ENCODE measurements at regions not wholly inside any gene's neighbourhood (a gene's known extent, or its start where the extent isn't known, plus 50 kb on each side); places are given as distances from the start of the nearest gene placed in this dataset.

DNA sequence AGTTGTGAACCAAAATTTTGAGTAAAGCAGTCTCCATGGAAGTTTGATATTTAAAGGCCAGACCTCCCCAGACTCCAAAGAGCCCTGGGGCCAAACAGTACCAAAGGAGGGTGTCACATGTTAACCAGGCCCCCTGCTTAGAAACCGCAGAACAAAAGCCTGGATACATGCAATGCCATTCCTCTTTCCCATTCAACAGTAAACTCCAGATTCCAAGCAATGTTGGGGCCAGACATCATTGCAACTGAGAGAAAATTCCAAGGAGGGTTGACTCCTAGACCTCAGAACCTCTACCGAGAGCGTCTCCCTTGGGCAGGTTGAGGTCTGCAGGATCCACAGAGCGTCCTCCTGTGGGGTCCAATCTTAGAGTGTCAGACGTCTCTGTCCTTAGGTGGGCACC is 404.4 kb upstream of the SYT4 start:
- DNase-seq (no peak), ATAC-seq (no peak)
- Histone ChIP-seq H3K36me3 (ENCODE audit: insufficient read depth in 1 of 2, low read depth in 1 of 2) (no peaks in the 10 kb centered on the region), H3K4me1 (no peaks in the 10 kb centered on the region), H3K4me3 (no peak overlapping the region), H3K9me3 (no peaks in the 10 kb centered on the region), H3K27ac (no peak overlapping the region), H3K27me3 (ENCODE audit: insufficient read depth in 3 of 3, low read length in 2 of 3) (no peaks in the 10 kb centered on the region)
- intact Hi-C loops (cut with DNase I), result no loop called here
- TF ChIP-seq, protein P1, sequence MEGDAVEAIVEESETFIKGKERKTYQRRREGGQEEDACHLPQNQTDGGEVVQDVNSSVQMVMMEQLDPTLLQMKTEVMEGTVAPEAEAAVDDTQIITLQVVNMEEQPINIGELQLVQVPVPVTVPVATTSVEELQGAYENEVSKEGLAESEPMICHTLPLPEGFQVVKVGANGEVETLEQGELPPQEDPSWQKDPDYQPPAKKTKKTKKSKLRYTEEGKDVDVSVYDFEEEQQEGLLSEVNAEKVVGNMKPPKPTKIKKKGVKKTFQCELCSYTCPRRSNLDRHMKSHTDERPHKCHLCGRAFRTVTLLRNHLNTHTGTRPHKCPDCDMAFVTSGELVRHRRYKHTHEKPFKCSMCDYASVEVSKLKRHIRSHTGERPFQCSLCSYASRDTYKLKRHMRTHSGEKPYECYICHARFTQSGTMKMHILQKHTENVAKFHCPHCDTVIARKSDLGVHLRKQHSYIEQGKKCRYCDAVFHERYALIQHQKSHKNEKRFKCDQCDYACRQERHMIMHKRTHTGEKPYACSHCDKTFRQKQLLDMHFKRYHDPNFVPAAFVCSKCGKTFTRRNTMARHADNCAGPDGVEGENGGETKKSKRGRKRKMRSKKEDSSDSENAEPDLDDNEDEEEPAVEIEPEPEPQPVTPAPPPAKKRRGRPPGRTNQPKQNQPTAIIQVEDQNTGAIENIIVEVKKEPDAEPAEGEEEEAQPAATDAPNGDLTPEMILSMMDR (IDR thresholded peaks at IDR 0.05), result no peak
- WGBS, 3 donors, result 84 to 90% (median 90%) methylated on average over 5 of the region's 5 CpGs

DNA sequence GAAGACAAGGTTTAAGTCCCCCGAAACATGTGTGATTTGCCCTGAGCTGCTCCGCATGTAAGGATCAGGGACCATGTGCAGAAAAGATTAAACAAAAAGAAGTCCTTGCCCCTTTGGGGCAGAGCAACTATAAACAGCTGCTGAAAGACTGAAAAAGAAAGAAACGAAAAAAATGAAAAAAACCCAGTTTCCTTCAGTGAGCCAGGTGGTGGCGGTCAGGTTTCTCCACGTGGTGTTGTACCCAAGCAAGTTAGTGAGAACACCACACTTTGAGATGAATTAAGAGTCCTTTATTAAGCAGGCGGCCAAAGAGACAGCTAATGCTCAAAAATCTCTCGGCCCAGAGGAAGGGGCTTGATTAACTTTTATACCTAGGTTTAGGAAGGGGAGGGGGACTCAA is 404.9 kb upstream of the SYT4 start:
- Histone ChIP-seq H3K4me1 (no peaks in the 10 kb centered on the region), H3K36me3 (ENCODE audit: insufficient read depth in 1 of 2, low read depth in 1 of 2) (no peaks in the 10 kb centered on the region), H3K27me3 (ENCODE audit: insufficient read depth in 3 of 3, low read length in 2 of 3) (no peaks in the 10 kb centered on the region), H3K9me3 (no peaks in the 10 kb centered on the region), H3K27ac (no peak overlapping the region), H3K4me3 (no peak overlapping the region)
- intact Hi-C loops (cut with DNase I), result no loop called here
- no peak for ATAC-seq
- no peak for DNase-seq
- 75 to 81% (median 78%) methylated on average over 7 of the region's 7 CpGs for WGBS, 3 donors
- TF ChIP-seq, protein P1 (IDR thresholded peaks at IDR 0.05), result no peak

DNA sequence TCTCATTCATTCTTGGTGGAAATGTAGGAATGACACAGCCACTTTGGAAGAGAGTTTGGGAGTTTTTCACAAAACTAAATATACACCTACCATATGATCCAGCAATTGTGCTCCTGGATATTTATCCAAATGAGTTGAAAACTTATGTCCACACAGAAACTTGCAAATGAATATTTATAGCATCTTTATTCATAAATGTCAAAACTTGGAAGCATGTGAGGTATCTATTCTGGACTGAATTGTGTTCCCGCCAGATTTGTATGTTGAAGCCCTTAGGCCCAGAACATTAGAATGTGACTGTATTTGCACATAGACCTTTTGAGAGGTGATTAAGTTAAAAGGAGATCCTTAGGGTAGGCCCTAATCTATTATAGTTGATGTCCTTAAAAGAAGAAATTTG is 409.4 kb upstream of the SYT4 start:
- 95 to 100% (median 98%) methylated on average over 1 of the region's 1 CpG for WGBS, 3 donors
- intact Hi-C loops (cut with DNase I), result no loop called here
- TF ChIP-seq, protein P1 (IDR thresholded peaks at IDR 0.05), result no peak
- ATAC-seq (no peak), DNase-seq (no peak)
- no peak overlapping the region for H3K4me3 ChIP-seq
- no peaks in the 10 kb centered on the region for H3K36me3 ChIP-seq (ENCODE audit: insufficient read depth in 1 of 2, low read depth in 1 of 2)
- no peak overlapping the region for H3K27ac ChIP-seq
- no peaks in the 10 kb centered on the region for H3K9me3 ChIP-seq
- H3K27me3 ChIP-seq (ENCODE audit: insufficient read depth in 3 of 3, low read length in 2 of 3), result no peaks in the 10 kb centered on the region
- no peaks in the 10 kb centered on the region for H3K4me1 ChIP-seq

DNA sequence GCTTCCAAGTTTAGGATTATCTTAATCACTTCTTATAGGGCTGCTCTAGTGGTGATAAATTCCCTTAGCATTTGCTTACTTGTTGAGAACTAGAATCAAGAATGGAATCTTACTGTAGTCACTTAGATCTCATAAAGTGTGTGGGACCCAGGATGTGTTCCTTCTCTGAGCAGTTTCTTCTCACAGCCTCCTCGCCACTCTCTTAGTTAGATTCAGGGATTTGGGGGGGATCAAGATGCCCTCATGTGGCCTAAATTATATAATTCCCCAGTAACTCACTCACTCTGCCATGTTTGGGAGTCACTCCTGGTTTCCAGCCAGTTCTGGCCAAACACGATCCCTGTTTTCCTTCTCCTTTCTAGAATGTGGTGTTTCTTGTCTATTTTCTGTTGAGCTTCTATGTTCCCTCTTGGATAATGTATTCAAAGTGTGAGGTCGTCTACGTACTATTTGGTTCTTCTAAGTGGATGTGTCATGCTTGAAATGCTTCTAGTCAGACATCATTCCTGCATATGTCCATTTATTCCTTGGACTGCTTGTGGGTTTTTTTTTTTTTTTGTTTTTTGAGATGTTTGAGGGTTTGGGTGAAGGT is 414.9 kb upstream of the SYT4 start:
- WGBS, 3 donors, result 70 to 78% (median 70%) methylated on average over 4 of the region's 4 CpGs
- DNase-seq (no peak), ATAC-seq (no peak)
- Histone ChIP-seq H3K9me3 (no peaks in the 10 kb centered on the region), H3K4me3 (no peak overlapping the region), H3K27me3 (ENCODE audit: insufficient read depth in 3 of 3, low read length in 2 of 3) (no peaks in the 10 kb centered on the region), H3K4me1 (no peaks in the 10 kb centered on the region), H3K27ac (no peak overlapping the region), H3K36me3 (ENCODE audit: insufficient read depth in 1 of 2, low read depth in 1 of 2) (no peaks in the 10 kb centered on the region)
- TF ChIP-seq, protein P1 (IDR thresholded peaks at IDR 0.05), result no peak
- intact Hi-C loops (cut with DNase I), result no loop called here

DNA sequence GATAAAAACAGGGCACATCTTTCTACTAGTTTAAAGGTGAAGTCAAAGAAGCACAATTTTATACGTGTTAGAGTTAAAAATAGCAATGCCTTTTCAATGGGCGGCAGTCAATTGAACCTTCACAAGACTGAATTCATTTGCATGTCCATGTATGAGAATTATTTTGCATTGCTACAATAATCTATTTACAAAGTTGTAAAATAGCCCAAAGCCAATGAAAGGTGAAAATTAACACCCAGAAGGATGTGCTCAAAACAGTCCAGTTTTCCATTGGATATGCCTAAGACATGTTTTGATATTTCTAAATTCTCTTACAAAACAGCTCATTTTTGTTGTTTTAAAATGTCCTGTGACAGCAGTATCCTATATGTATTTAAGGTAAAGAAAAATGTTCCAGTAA is 425.1 kb upstream of the SYT4 start:
- WGBS, 3 donors, result 79 to 85% (median 81%) methylated on average over 2 of the region's 2 CpGs
- DNase-seq (no peak), ATAC-seq (no peak)
- Histone ChIP-seq H3K36me3 (ENCODE audit: insufficient read depth in 1 of 2, low read depth in 1 of 2) (no peaks in the 10 kb centered on the region), H3K9me3 (no peaks in the 10 kb centered on the region), H3K27ac (no peak overlapping the region), H3K27me3 (ENCODE audit: insufficient read depth in 3 of 3, low read length in 2 of 3) (no peaks in the 10 kb centered on the region), H3K4me1 (no peaks in the 10 kb centered on the region), H3K4me3 (no peak overlapping the region)
- intact Hi-C loops (cut with DNase I), result no loop called here
- TF ChIP-seq, protein P1 (IDR thresholded peaks at IDR 0.05), result no peak
